ENCODE measurements at regions not wholly inside any gene's neighbourhood (a gene's known extent, or its start where the extent isn't known, plus 50 kb on each side); places are given as distances from the start of the nearest gene placed in this dataset.

GRCh38 chr15:94177112-94177511 lies 54.2 kb upstream of the MCTP2 start:
- no peaks in the 10 kb centered on the region for H3K36me3 ChIP-seq
- ATAC-seq (no peak), DNase-seq (no peak)
- peaks cover 0 to 17% (median 0%) of the 10 kb centered on the region in 12 donors for H3K4me1 ChIP-seq
- H3K4me3 ChIP-seq, result no peak overlapping the region
- no peak for TF ChIP-seq CTCF (IDR thresholded peaks at IDR 0.05)
- no peak for TF ChIP-seq POLR2A (IDR thresholded peaks at IDR 0.05)
- intact Hi-C loops (cut with DNase I), result no loop called here
- no peak overlapping the region for H3K27ac ChIP-seq
- peaks cover 0 to 7% (median 0%) of the 10 kb centered on the region in 9 donors for H3K27me3 ChIP-seq
- H3K9me3 ChIP-seq, result peaks cover 0 to 9% (median 0%) of the 10 kb centered on the region in 12 donors
- 63 to 65% (median 63%) methylated on average over 4 of the region's 4 CpGs for WGBS, 4 donors

- Histone ChIP-seq H3K4me1 (peaks cover 0 to 17% (median 0%) of the 10 kb centered on the region in 12 donors), H3K36me3 (no peaks in the 10 kb centered on the region), H3K27ac (no peak overlapping the region), H3K4me3 (no peak overlapping the region), H3K27me3 (peaks cover 0 to 7% (median 0%) of the 10 kb centered on the region in 9 donors), H3K9me3 (peaks cover 0 to 17% (median 0%) of the 10 kb centered on the region in 12 donors)
- ATAC-seq (no peak), DNase-seq (no peak)
- TF ChIP-seq CTCF (IDR thresholded peaks at IDR 0.05), result no peak
- no peak for TF ChIP-seq POLR2A (IDR thresholded peaks at IDR 0.05)
- 36 to 60% (median 56%) methylated on average over 1 of the region's 1 CpG for WGBS, 4 donors
- intact Hi-C loops (cut with DNase I), result no loop called here
These were observed 55.9 kb upstream of the MCTP2 start for GRCh38 chr15:94175420-94175819.

GRCh38 chr15:94174399-94174802 lies 57.0 kb upstream of the MCTP2 start:
- Histone ChIP-seq H3K36me3 (no peaks in the 10 kb centered on the region), H3K27me3 (peaks cover 0 to 7% (median 0%) of the 10 kb centered on the region in 9 donors), H3K4me1 (peaks cover 0 to 17% (median 0%) of the 10 kb centered on the region in 12 donors), H3K4me3 (no peak overlapping the region), H3K9me3 (peaks cover 0 to 17% (median 0%) of the 10 kb centered on the region in 12 donors), H3K27ac (peak overlapping the region in 1 of 12 donors; percentile 32)
- TF ChIP-seq POLR2A (IDR thresholded peaks at IDR 0.05) (no peak), CTCF (IDR thresholded peaks at IDR 0.05) (no peak)
- ATAC-seq, result peak in 3 of 4 donors; percentile 26 to 72 (median 50)
- intact Hi-C loops (cut with DNase I), result no loop called here
- peak in 1 of 5 donors; percentile 20 for DNase-seq

GRCh38 chr15:94168250-94168649 lies 63.1 kb upstream of the MCTP2 start:
- TF ChIP-seq POLR2A (IDR thresholded peaks at IDR 0.05) (no peak), CTCF (IDR thresholded peaks at IDR 0.05) (peak in 2 of 12 donors; percentile 8 to 31)
- WGBS, 4 donors, result 80 to 86% (median 85%) methylated on average over 8 of the region's 8 CpGs
- ATAC-seq (no peak), DNase-seq (no peak)
- intact Hi-C loops (cut with DNase I), result loop anchor here in 1 of 10 donors (5.0 kb wide), 1 partner anchor 154 kb away; no protein-coding TSS in a partner anchor
- Histone ChIP-seq H3K27ac (no peak overlapping the region), H3K36me3 (no peaks in the 10 kb centered on the region), H3K4me1 (peaks cover 0 to 6% (median 0%) of the 10 kb centered on the region in 12 donors), H3K4me3 (no peak overlapping the region), H3K9me3 (peaks cover 0 to 17% (median 0%) of the 10 kb centered on the region in 12 donors), H3K27me3 (peaks cover 0 to 8% (median 0%) of the 10 kb centered on the region in 9 donors)
